ENCODE measurements at regions not wholly inside any gene's neighbourhood (a gene's known extent, or its start where the extent isn't known, plus 50 kb on each side); places are given as distances from the start of the nearest gene placed in this dataset.

GRCh38 chr7:24157666-24158065 lies 126.3 kb upstream of the NPY start:
- TF ChIP-seq CTCF (IDR thresholded peaks at IDR 0.05) (no peak), POLR2A (IDR thresholded peaks at IDR 0.05) (no peak), POLR2AphosphoS5 (IDR thresholded peaks at IDR 0.05) (no peak)

All from prostate gland (tissue), 2 donors.